ENCODE measurements at regions not wholly inside any gene's neighbourhood (a gene's known extent, or its start where the extent isn't known, plus 50 kb on each side); places are given as distances from the start of the nearest gene placed in this dataset.

- TF ChIP-seq CTCF (conservative IDR thresholded peaks at IDR 0.05; ENCODE audit: low read depth, low read length) (no peak), POLR2A (IDR thresholded peaks at IDR 0.05; ENCODE audit: low read depth, low read length) (no peak), MXI1 (IDR thresholded peaks at IDR 0.05; ENCODE audit: borderline replicate concordance, low read depth, low read length) (no peak), USF2 (IDR thresholded peaks at IDR 0.05; ENCODE audit: low read depth, low read length) (no peak), RFX5 (IDR thresholded peaks at IDR 0.05; ENCODE audit: low read depth, low read length) (no peak), FOS (IDR thresholded peaks at IDR 0.05; ENCODE audit: low read depth, low read length) (no peak), CEBPB (IDR thresholded peaks at IDR 0.05; ENCODE audit: low read depth, low read length) (no peak), NFE2L2 (IDR thresholded peaks at IDR 0.05; ENCODE audit: low read depth, low read length) (no peak), CHD1 (IDR thresholded peaks at IDR 0.05; ENCODE audit: low read depth, low read length) (no peak), SMC3 (IDR thresholded peaks at IDR 0.05; ENCODE audit: low read depth, low read length) (no peak)
These were observed 1017.6 kb downstream of the CNTNAP5 start for GRCh38 chr2:125042727-125043126.

Data from IMR-90 (cell line).